ENCODE measurements at regions not wholly inside any gene's neighbourhood (a gene's known extent, or its start where the extent isn't known, plus 50 kb on each side); places are given as distances from the start of the nearest gene placed in this dataset.
"Not testable (repeated sequence)": the region's sequence is repeated elsewhere in the genome, so short reads cannot be mapped to it uniquely, and the experiment has no call there.

DNA sequence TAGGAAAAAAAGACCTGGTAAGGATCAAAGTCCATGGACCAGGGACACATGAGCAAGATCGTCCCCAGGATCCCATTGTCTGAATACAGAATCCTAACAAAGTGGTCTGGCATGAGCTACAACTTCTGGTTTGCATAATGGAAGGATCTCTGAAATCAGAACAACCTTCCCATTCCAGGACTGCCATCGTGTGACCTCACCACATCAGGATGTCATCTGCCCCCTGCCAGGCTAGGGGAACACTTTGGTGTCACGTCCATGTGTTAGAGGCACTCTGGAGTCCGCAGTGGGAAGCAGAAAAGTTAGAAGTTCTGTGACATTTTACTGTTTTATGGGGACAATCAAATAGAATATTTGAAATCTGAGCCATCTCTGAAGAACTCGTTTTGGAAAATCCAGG, 160.7 kb downstream of the RGS9 start:
- intact Hi-C loops (cut with DNase I; ENCODE audit: low total_unique reads) = no loop called here
- Histone ChIP-seq H3K27me3 (no peaks in the 10 kb centered on the region), H3K4me1 (no peaks in the 10 kb centered on the region), H3K36me3 (no peaks in the 10 kb centered on the region), H3K9me3 (no peaks in the 10 kb centered on the region), H3K4me3 (no peak overlapping the region), H3K27ac (no peak overlapping the region)
- TF ChIP-seq POLR2A (IDR thresholded peaks at IDR 0.05) = no peak
- TF ChIP-seq, protein P1, sequence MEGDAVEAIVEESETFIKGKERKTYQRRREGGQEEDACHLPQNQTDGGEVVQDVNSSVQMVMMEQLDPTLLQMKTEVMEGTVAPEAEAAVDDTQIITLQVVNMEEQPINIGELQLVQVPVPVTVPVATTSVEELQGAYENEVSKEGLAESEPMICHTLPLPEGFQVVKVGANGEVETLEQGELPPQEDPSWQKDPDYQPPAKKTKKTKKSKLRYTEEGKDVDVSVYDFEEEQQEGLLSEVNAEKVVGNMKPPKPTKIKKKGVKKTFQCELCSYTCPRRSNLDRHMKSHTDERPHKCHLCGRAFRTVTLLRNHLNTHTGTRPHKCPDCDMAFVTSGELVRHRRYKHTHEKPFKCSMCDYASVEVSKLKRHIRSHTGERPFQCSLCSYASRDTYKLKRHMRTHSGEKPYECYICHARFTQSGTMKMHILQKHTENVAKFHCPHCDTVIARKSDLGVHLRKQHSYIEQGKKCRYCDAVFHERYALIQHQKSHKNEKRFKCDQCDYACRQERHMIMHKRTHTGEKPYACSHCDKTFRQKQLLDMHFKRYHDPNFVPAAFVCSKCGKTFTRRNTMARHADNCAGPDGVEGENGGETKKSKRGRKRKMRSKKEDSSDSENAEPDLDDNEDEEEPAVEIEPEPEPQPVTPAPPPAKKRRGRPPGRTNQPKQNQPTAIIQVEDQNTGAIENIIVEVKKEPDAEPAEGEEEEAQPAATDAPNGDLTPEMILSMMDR (IDR thresholded peaks at IDR 0.05) = no peak
- no peak for DNase-seq

DNA sequence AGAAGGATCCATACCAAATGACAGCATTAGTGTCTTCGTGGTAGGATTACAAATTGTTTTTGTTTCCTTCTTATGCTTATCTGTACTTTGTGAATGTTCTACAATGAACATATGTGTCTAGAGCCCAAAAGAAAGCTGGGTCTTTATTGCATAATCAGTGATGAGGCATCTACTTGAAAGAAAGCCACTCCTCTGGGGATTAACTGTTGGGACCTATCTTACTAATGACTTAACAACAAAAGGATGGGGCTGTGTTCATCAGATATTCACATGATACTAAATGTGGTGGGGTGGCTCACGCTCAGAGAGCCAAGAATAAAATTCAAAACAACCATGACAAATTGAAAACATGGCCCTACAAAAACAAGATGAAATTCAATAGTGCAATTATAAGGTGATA, 160.2 kb downstream of the RGS9 start:
- H3K36me3 ChIP-seq = no peaks in the 10 kb centered on the region
- no peak overlapping the region for H3K4me3 ChIP-seq
- H3K27ac ChIP-seq = no peak overlapping the region
- intact Hi-C loops (cut with DNase I; ENCODE audit: low total_unique reads) = no loop called here
- no peaks in the 10 kb centered on the region for H3K9me3 ChIP-seq
- no peak for DNase-seq
- H3K4me1 ChIP-seq = no peaks in the 10 kb centered on the region
- no peaks in the 10 kb centered on the region for H3K27me3 ChIP-seq
- TF ChIP-seq POLR2A (IDR thresholded peaks at IDR 0.05) = no peak
- TF ChIP-seq, protein P1 (IDR thresholded peaks at IDR 0.05) = no peak

DNA sequence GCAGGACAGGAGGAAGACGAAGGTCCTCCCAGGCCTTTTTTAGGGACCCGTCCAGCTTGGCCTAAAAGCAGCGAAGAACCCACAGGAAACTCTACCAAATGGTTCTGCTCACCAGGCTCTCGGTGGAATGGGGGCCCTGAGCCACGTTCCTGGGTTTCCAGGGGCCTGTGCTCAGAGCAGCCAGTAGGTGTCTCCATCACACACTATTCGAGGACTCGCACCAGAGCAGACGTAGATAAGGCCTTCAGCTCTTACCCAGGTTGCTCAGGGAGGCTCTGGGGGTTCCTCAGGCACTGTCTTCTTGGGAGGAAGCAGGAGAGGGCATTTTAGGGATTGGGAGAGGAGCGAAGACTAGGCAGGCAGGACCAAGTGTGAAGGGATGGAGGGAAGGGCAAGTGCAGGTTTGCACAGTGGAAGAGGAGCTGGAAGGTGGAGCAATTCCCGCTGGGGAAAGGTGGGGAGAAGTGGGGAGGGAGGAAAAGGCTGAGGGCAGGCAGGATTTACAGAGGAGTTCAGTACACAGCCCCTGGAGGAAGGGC, 157.1 kb downstream of the RGS9 start:
- peak; percentile 57 to 67 for DNase-seq
- no peaks in the 10 kb centered on the region for H3K27me3 ChIP-seq
- no peak overlapping the region for H3K27ac ChIP-seq
- TF ChIP-seq, protein P1 (IDR thresholded peaks at IDR 0.05) = peak; percentile 67 to 80 (median 78)
- TF ChIP-seq POLR2A (IDR thresholded peaks at IDR 0.05) = no peak
- H3K9me3 ChIP-seq = no peaks in the 10 kb centered on the region
- H3K36me3 ChIP-seq = no peaks in the 10 kb centered on the region
- intact Hi-C loops (cut with DNase I; ENCODE audit: low total_unique reads) = loop anchor here (5.0 kb wide), 1 partner anchor 873 kb away; no protein-coding TSS in a partner anchor
- no peaks in the 10 kb centered on the region for H3K4me1 ChIP-seq
- no peak overlapping the region for H3K4me3 ChIP-seq

DNA sequence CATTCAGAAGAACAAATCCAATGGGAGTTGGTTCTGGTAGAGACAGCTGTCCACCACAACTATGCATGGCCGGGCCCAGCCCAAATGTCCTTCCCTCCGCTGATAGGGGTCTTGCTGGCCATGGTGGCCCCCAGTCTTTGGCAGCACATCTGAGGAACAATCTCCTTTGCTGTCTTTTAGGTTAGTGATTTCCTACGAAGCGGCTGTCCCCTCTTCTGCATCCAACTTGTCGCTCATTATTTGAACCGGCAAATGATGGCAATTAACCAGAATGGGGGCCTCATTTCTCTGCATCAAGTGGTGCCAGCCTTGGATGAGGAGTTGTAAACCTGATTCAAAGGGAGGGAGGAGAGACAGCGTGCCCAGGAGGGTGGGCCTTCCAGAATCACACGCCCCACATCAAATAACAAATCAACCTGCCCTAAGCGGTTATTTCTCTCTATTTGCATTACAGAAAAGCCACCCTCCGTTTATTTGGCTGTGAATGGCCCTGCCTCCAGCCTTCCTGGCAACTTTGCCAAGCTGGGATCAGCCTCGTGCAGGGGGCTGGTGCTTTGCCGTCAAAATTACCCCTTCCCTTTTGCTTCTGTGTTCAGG, 156.5 kb downstream of the RGS9 start:
- no peak for DNase-seq
- intact Hi-C loops (cut with DNase I; ENCODE audit: low total_unique reads) = loop anchor here (5.0 kb wide), 1 partner anchor 874 kb away; no protein-coding TSS in a partner anchor
- TF ChIP-seq POLR2A (IDR thresholded peaks at IDR 0.05) = no peak
- TF ChIP-seq, protein P1 (IDR thresholded peaks at IDR 0.05) = no peak
- Histone ChIP-seq H3K4me1 (no peaks in the 10 kb centered on the region), H3K36me3 (no peaks in the 10 kb centered on the region), H3K9me3 (no peaks in the 10 kb centered on the region), H3K27me3 (no peaks in the 10 kb centered on the region), H3K27ac (no peak overlapping the region), H3K4me3 (no peak overlapping the region)

DNA sequence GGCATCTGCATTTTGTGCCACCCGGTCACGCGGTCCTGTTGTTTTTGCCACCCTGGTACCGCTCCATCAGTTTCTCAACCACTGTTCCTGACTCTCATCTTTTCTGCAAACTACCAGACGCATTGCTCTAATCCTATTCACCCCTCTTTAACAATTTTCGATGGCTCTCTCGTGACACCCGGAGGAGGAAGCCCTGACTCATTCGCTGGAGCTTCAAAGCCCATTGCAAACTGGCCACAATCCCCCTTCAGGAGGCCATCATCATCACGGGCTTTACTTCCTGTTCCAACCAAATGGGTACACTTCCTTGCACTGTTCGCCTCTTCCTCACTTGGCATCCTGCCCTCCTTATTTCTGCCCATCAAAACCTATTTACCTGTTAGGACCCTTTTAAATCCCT, 155.3 kb downstream of the RGS9 start:
- Histone ChIP-seq H3K9me3 (no peaks in the 10 kb centered on the region), H3K27ac (no peak overlapping the region), H3K4me3 (no peak overlapping the region), H3K4me1 (no peaks in the 10 kb centered on the region), H3K36me3 (no peaks in the 10 kb centered on the region), H3K27me3 (no peaks in the 10 kb centered on the region)
- TF ChIP-seq, protein P1 (IDR thresholded peaks at IDR 0.05) = no peak
- TF ChIP-seq POLR2A (IDR thresholded peaks at IDR 0.05) = no peak
- DNase-seq = no peak
- intact Hi-C loops (cut with DNase I; ENCODE audit: low total_unique reads) = loop anchor here (5.0 kb wide), 1 partner anchor 875 kb away; no protein-coding TSS in a partner anchor

DNA sequence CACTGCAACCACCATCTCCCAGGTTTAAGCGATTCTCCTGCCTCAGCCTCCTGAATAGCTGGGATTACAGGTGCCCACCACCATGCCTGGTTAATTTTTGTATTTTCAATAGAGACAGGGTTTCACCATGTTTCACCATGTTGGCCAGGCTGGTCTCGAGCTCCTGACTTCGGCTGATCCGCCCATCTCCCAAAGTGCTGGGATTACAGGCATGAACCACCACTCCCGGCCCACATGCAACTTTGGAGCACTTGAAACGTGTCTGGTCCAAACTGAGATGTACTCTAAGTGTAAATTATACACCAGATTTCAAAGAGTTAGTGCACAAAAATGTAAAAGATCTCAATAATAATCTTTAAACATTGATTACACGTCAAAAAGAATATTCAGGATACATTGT, 154.1 kb downstream of the RGS9 start:
- H3K27me3 ChIP-seq, H3K4me1 ChIP-seq, H3K27ac ChIP-seq, DNase-seq, H3K4me3 ChIP-seq, H3K36me3 ChIP-seq, H3K9me3 ChIP-seq: not testable (repeated sequence)
- intact Hi-C loops (cut with DNase I; ENCODE audit: low total_unique reads) = loop anchor here (5.0 kb wide), 1 partner anchor 876 kb away; no protein-coding TSS in a partner anchor
